ENCODE measurements at regions not wholly inside any gene's neighbourhood (a gene's known extent, or its start where the extent isn't known, plus 50 kb on each side); places are given as distances from the start of the nearest gene placed in this dataset.

GRCh38 chr4:137614491-137614890, 82.2 kb upstream of the PCDH18 start:
- TF ChIP-seq POLR2AphosphoS5 (IDR thresholded peaks at IDR 0.05) (no peak), POLR2A (IDR thresholded peaks at IDR 0.05) (no peak), CTCF (IDR thresholded peaks at IDR 0.05 in 8 of 11, conservative IDR thresholded peaks at IDR 0.05 in 3 of 11) (no peak)
- DNase-seq: no peak
- Histone ChIP-seq H3K27ac (no peak overlapping the region), H3K9me3 (peaks cover 0 to 3% (median 0%) of the 10 kb centered on the region in 8 donors), H3K4me1 (no peaks in the 10 kb centered on the region), H3K36me3 (no peaks in the 10 kb centered on the region), H3K27me3 (replicated peaks in 1 of 7) (no peaks in the 10 kb centered on the region), H3K4me3 (no peak overlapping the region)
- 79 to 96% (median 89%) methylated on average over 1 of the region's 1 CpG for WGBS, 5 donors
- intact Hi-C loops (cut with DNase I; ENCODE audit: low total_unique reads): no loop called here

DNA sequence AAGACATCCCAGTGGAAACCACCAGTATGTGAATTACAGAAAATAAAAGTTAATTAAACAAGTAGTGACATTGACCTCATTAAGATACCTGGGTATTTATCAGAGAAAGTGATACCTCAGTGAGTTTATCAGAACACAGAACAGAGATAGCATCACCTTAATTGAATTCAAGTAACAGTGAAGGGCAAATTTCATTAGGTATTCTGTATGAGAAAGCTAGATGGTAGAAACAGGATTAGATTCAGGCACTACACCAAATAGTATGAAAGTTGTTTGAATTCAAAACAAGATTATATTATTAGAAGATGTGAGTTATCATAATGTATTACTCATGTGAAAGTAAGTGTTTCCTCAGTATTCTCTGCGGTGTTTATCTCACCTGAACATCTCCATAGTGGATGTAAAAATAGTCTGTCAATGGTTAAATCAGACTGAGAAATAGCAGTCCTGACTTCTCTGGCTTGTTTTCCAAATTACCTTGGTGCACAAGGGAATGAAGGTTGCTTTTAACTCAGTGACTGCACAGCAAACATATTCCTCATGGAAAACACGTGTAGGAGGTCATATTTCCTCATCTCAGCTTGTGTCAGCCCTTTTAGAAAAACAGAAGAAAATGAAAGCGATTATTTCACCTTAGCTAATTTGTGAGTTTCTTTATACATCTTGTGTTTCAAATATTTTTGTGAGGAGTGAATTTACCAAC, 79.9 kb upstream of the PCDH18 start:
- Histone ChIP-seq H3K9me3 (peaks cover 0 to 4% (median 0%) of the 10 kb centered on the region in 8 donors), H3K36me3 (no peaks in the 10 kb centered on the region), H3K27ac (no peak overlapping the region), H3K27me3 (replicated peaks in 1 of 7) (no peaks in the 10 kb centered on the region), H3K4me3 (no peak overlapping the region), H3K4me1 (no peaks in the 10 kb centered on the region)
- intact Hi-C loops (cut with DNase I; ENCODE audit: low total_unique reads): no loop called here
- no peak for DNase-seq
- TF ChIP-seq CTCF (IDR thresholded peaks at IDR 0.05 in 8 of 11, conservative IDR thresholded peaks at IDR 0.05 in 3 of 11) (no peak), POLR2A (IDR thresholded peaks at IDR 0.05) (no peak), POLR2AphosphoS5 (IDR thresholded peaks at IDR 0.05) (no peak)
- 38 to 64% (median 45%) methylated on average over 3 of the region's 3 CpGs for WGBS, 5 donors

DNA sequence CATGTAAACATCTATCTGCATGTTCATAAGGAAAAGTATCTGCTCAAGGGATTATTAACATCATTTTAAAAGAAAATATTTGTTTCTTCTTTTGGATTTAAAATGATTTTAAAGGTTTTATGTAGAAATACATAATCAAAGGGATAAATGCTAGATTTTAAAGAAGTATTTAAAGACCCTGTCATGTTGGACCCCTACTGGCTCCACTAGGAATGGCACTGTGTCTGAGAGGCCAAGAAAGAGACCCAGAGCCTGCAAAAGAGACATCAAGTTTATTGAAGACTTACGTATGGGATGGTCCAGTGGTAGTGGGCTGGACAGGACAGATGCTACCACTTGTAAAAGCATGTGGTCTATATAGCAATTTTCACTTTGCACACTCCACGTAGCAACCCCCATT, 78.7 kb upstream of the PCDH18 start:
- no peaks in the 10 kb centered on the region for H3K27me3 ChIP-seq (replicated peaks in 1 of 7)
- no peak for DNase-seq
- intact Hi-C loops (cut with DNase I; ENCODE audit: low total_unique reads): no loop called here

More for the DNA sequence above, 78.7 kb upstream of the PCDH18 start:
- peak in 2 of 11 experiments; percentile 9 to 15 for TF ChIP-seq CTCF (IDR thresholded peaks at IDR 0.05 in 8 of 11, conservative IDR thresholded peaks at IDR 0.05 in 3 of 11)
- no peak for TF ChIP-seq POLR2A (IDR thresholded peaks at IDR 0.05)
- Histone ChIP-seq H3K36me3 (no peaks in the 10 kb centered on the region), H3K4me3 (no peak overlapping the region), H3K4me1 (no peaks in the 10 kb centered on the region), H3K9me3 (peaks cover 0 to 4% (median 0%) of the 10 kb centered on the region in 8 donors), H3K27ac (peak overlapping the region in 3 of 8 donors; percentile 4 to 29 (median 28))
- 69 to 89% (median 87%) methylated on average over 2 of the region's 2 CpGs for WGBS, 5 donors
